Panc1 (cell line): ENCODE measurements at regions not wholly inside any gene's neighbourhood (a gene's known extent, or its start where the extent isn't known, plus 50 kb on each side); places are given as distances from the start of the nearest gene placed in this dataset.

Experiments used
- ATAC-seq: fragments of 200-7000 bp; cut with Tn5 transposase; 2 replicates; pipeline ENCODE4 v1.9.1; 2020; ENCODE audit warnings: mild to moderate bottlenecking, moderate library complexity
- BruUV-seq: library from RNA; stranded (reverse); fragments of 400-500 nt; replicated peaks from 2 replicates; lab custom pipeline; 2021; lab: Mats Ljungman, UMichigan
- CTCF ChIA-PET: fragments of 300-600 bp; sonication (Branson Sonifier 250); formaldehyde crosslinking; loops from one replicate; lab custom pipeline; 2022; ENCODE audit warnings: antibody characterized with exemption; lab: Charles Lee
- POLR2A ChIA-PET: fragments of 300-600 bp; sonication (Branson Sonifier 250); formaldehyde crosslinking; loops from one replicate; lab custom pipeline; 2022; ENCODE audit warnings: antibody characterized with exemption; lab: Charles Lee
- DNase-seq: peaks from one replicate; pipeline ENCODE4 v3.0.0-alpha.2; 2010; ENCODE audit warnings: low read depth, low spot score
- H3K27ac ChIP-seq: 2 replicates; pipeline ENCODE4 v1.5.1; 2011; ENCODE audit warnings: mild to moderate bottlenecking, low read length, inconsistent platforms
- H3K27me3 ChIP-seq: fragments of 200-500 bp; sonication (Bioruptor generic); 2 replicates; pipeline ENCODE4 v1.6.0; 2014; ENCODE audit warnings: low read length, inconsistent platforms; ENCODE audit not compliant: control insufficient read depth, insufficient read depth
- H3K36me3 ChIP-seq: fragments of 200-500 bp; sonication (Bioruptor generic); 2 replicates; pipeline ENCODE4 v1.5.1; 2014; ENCODE audit warnings: inconsistent platforms, mild to moderate bottlenecking, low read length, moderate library complexity; ENCODE audit not compliant: control insufficient read depth, insufficient read depth
- H3K4me1 ChIP-seq: 2 replicates; pipeline ENCODE4 v1.5.1; 2011; ENCODE audit warnings: inconsistent platforms, mild to moderate bottlenecking, low read length, moderate library complexity; ENCODE audit not compliant: control insufficient read depth, insufficient read depth
- H3K4me3 ChIP-seq, 2 experiments: 2 replicates each; pipeline ENCODE4 v1.5.1; 2011 to 2012; ENCODE audit warnings: low read depth in 2 of 2, low read length in 2 of 2, mild to moderate bottlenecking in 2 of 2, inconsistent platforms in 1 of 2, moderate library complexity in 1 of 2
- H3K9me3 ChIP-seq: fragments of 200-500 bp; sonication (Bioruptor generic); 2 replicates; pipeline ENCODE4 v1.5.1; 2014; ENCODE audit warnings: low read depth, mild to moderate bottlenecking, inconsistent platforms, low read length, moderate library complexity; ENCODE audit not compliant: control insufficient read depth, insufficient read depth
- POLR2AphosphoS5 ChIP-seq: IDR thresholded peaks from 2 replicates; pipeline ENCODE4 v1.6.1; 2012; ENCODE audit warnings: mild to moderate bottlenecking, low read depth, low read length, moderate library complexity
- REST ChIP-seq, 2 experiments: IDR thresholded peaks; 2 replicates each; pipeline ENCODE4 v1.6.1; 2011 to 2012; ENCODE audit warnings: low read depth in 2 of 2, control low read depth in 1 of 2, low read length in 1 of 2, mild to moderate bottlenecking in 1 of 2, moderate library complexity in 1 of 2; ENCODE audit not compliant: insufficient read depth in 1 of 2
- SIN3A ChIP-seq: IDR thresholded peaks from 2 replicates; pipeline ENCODE4 v1.6.1; 2012; ENCODE audit warnings: low read depth, mild to moderate bottlenecking, low read length, moderate library complexity, borderline replicate concordance; ENCODE audit not compliant: insufficient read depth
- TCF7L2 ChIP-seq: IDR thresholded peaks from 2 replicates; pipeline ENCODE4 v1.6.1; 2011; ENCODE audit warnings: mild to moderate bottlenecking, low read depth, low read length, inconsistent platforms
- in situ Hi-C: cut with HindIII; loops from 2 replicates; pipeline ENCODE4 v1.10.0; 2016; ENCODE audit warnings: low sequenced_read_pairs, low pct_unique_long_range_greater_than_20kb
- intact Hi-C: fragments of 100-400 bp; cut with micrococcal nuclease; formaldehyde crosslinking; loops from one replicate; pipeline ENCODE4 v1.10.0; 2022; ENCODE audit not compliant: unreplicated experiment
- TF ChIP-seq, protein P1 (sequence below): fragments of 450-650 bp; IDR thresholded peaks from 2 replicates; pipeline ENCODE4 v1.5.1; 2017; ENCODE audit warnings: mild to moderate bottlenecking

- Histone ChIP-seq H3K9me3 (no peaks in the 10 kb centered on the region), H3K27ac (no peak overlapping the region), H3K4me3 (no peak overlapping the region), H3K4me1 (no peaks in the 10 kb centered on the region), H3K36me3 (no peaks in the 10 kb centered on the region), H3K27me3 (no peaks in the 10 kb centered on the region)
- in situ Hi-C loops (no loop called here), intact Hi-C loops (no loop called here)
- ChIA-PET POLR2A (no interaction called here), CTCF (no interaction called here)
- ATAC-seq, result no peak
- BruUV-seq, result no TSS peak
- TF ChIP-seq REST (IDR thresholded peaks at IDR 0.05; ENCODE audit: insufficient read depth in 1 of 2, low read depth in 2 of 2, low read length in 1 of 2) (no peak), SIN3A (no peak), POLR2AphosphoS5 (no peak), TCF7L2 (no peak)
- TF ChIP-seq, protein P1, sequence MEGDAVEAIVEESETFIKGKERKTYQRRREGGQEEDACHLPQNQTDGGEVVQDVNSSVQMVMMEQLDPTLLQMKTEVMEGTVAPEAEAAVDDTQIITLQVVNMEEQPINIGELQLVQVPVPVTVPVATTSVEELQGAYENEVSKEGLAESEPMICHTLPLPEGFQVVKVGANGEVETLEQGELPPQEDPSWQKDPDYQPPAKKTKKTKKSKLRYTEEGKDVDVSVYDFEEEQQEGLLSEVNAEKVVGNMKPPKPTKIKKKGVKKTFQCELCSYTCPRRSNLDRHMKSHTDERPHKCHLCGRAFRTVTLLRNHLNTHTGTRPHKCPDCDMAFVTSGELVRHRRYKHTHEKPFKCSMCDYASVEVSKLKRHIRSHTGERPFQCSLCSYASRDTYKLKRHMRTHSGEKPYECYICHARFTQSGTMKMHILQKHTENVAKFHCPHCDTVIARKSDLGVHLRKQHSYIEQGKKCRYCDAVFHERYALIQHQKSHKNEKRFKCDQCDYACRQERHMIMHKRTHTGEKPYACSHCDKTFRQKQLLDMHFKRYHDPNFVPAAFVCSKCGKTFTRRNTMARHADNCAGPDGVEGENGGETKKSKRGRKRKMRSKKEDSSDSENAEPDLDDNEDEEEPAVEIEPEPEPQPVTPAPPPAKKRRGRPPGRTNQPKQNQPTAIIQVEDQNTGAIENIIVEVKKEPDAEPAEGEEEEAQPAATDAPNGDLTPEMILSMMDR, result no peak
- no peak for DNase-seq
Observed at GRCh38 chr10:65126288-65126687, 1605.1 kb downstream of the REEP3 start.

- BruUV-seq, result no TSS peak
- TF ChIP-seq REST (IDR thresholded peaks at IDR 0.05; ENCODE audit: insufficient read depth in 1 of 2, low read depth in 2 of 2, low read length in 1 of 2) (no peak), POLR2AphosphoS5 (no peak), TCF7L2 (no peak), SIN3A (no peak)
- TF ChIP-seq, protein P1, result no peak
- POLR2A ChIA-PET, result no interaction called here
- Histone ChIP-seq H3K9me3 (0 out of 2 replicates have a peak, but pooled peaks cover under 1% of the 10 kb centered on the region), H3K27ac (no peak overlapping the region), H3K36me3 (no peaks in the 10 kb centered on the region), H3K4me1 (no peaks in the 10 kb centered on the region), H3K27me3 (no peaks in the 10 kb centered on the region), H3K4me3 (no peak overlapping the region)
- intact Hi-C loops, result no loop called here
- CTCF ChIA-PET, result no interaction called here
- DNase-seq, result no peak
- no peak for ATAC-seq
- in situ Hi-C loops, result no loop called here
Observed at GRCh38 chr10:65128277-65128676, 1607.1 kb downstream of the REEP3 start.
